CD14-positive monocyte (primary cell): ENCODE measurements at regions not wholly inside any gene's neighbourhood (a gene's known extent, or its start where the extent isn't known, plus 50 kb on each side); places are given as distances from the start of the nearest gene placed in this dataset.

Source experiments
- DNase-seq, 3 donors: peaks; one replicate each; pipeline ENCODE4 v3.0.0-alpha.2; 2011 to 2022
- H2AFZ ChIP-seq: 2 replicates; pipeline ENCODE4 v1.6.0; 2012; ENCODE audit warnings: mild to moderate bottlenecking, low read depth, low read length, inconsistent platforms; ENCODE audit not compliant: insufficient read depth, poor library complexity, severe bottlenecking
- H3K27ac ChIP-seq, 2 donors: 1 replicate in 1 of 2; 2 replicates in 1 of 2; pipeline ENCODE4 v1.5.1; 2012 to 2013; ENCODE audit warnings: low read length in 2 of 2, control low read depth in 1 of 2, inconsistent platforms in 1 of 2, low read depth in 1 of 2, mild to moderate bottlenecking in 1 of 2
- H3K27me3 ChIP-seq, 2 donors: one replicate each; pipeline versions ENCODE4 v1.6.0 to v1.6.1; 2011 to 2013; ENCODE audit warnings: low read length in 2 of 2; ENCODE audit not compliant: control insufficient read depth in 2 of 2, insufficient read depth in 2 of 2
- H3K36me3 ChIP-seq, 2 donors: replicated peaks in 1 of 2; 1 replicate in 1 of 2; 2 replicates in 1 of 2; pipeline versions ENCODE4 v1.5.1 to v1.6.1; 2012 to 2013; ENCODE audit warnings: low read length in 2 of 2, control low read depth in 1 of 2, inconsistent platforms in 1 of 2, mild to moderate bottlenecking in 1 of 2; ENCODE audit not compliant: insufficient read depth in 2 of 2, control insufficient read depth in 1 of 2
- H3K4me1 ChIP-seq, 2 donors: 1 replicate in 1 of 2; 2 replicates in 1 of 2; pipeline versions ENCODE4 v1.5.1 to v1.6.1; 2012 to 2013; ENCODE audit warnings: low read length in 2 of 2, control low read depth in 1 of 2, inconsistent platforms in 1 of 2, mild to moderate bottlenecking in 1 of 2, moderate library complexity in 1 of 2; ENCODE audit not compliant: insufficient read depth in 2 of 2, control insufficient read depth in 1 of 2
- H3K4me2 ChIP-seq: replicated peaks from 2 replicates; pipeline ENCODE3; 2012; ENCODE audit warnings: low read length, moderate library complexity, mild to moderate bottlenecking; ENCODE audit not compliant: poor library complexity, severe bottlenecking; ENCODE audit errors: extremely low read depth
- H3K4me3 ChIP-seq, 3 experiments: fragments of 200-600 bp in 1 of 3; sonication (generic) in 1 of 3; replicated peaks in 1 of 3; 1 replicate in 2 of 3; 2 replicates in 1 of 3; pipeline ENCODE4 v1.5.1; 2011 to 2013; ENCODE audit warnings: low read length in 3 of 3, mild to moderate bottlenecking in 3 of 3, control low read depth in 2 of 3, low read depth in 2 of 3, inconsistent platforms in 1 of 3, moderate library complexity in 1 of 3
- H3K79me2 ChIP-seq: 2 replicates; pipeline ENCODE4 v1.6.0; 2012; ENCODE audit warnings: mild to moderate bottlenecking, control low read depth, inconsistent platforms, low read length, moderate library complexity; ENCODE audit not compliant: insufficient read depth
- H3K9ac ChIP-seq: 2 replicates; pipeline ENCODE4 v1.6.0; 2017; ENCODE audit warnings: low read length, mild to moderate bottlenecking; ENCODE audit not compliant: insufficient read depth, poor library complexity, severe bottlenecking
- H3K9me3 ChIP-seq, 2 donors: replicated peaks in 1 of 2; 1 replicate in 1 of 2; 2 replicates in 1 of 2; pipeline versions ENCODE4 v1.5.1 to v1.6.1; 2012 to 2013; ENCODE audit warnings: low read length in 2 of 2, control low read depth in 1 of 2; ENCODE audit not compliant: control insufficient read depth in 1 of 2, insufficient read depth in 1 of 2
- H4K20me1 ChIP-seq: 2 replicates; pipeline ENCODE4 v1.6.0; 2012; ENCODE audit warnings: mild to moderate bottlenecking, low read length, control low read depth, moderate library complexity; ENCODE audit not compliant: insufficient read depth
- H3K27ac Mint-ChIP-seq, 7 donors: one replicate each; pipeline ENCODE4 v1.8.0; 2020; ENCODE audit warnings: mild to moderate bottlenecking in 7 of 7, mixed read lengths in 7 of 7, moderate library complexity in 6 of 7, inconsistent platforms in 2 of 7
- H3K27me3 Mint-ChIP-seq, 3 donors: one replicate each; pipeline ENCODE4 v1.8.0; 2021 to 2022; ENCODE audit warnings: low read depth in 3 of 3, mild to moderate bottlenecking in 3 of 3, mixed read lengths in 3 of 3, moderate library complexity in 3 of 3, inconsistent platforms in 1 of 3
- H3K36me3 Mint-ChIP-seq, 2 donors: one replicate each; pipeline ENCODE4 v1.8.0; 2020; ENCODE audit warnings: mixed read lengths in 2 of 2, inconsistent platforms in 1 of 2, mild to moderate bottlenecking in 1 of 2
- H3K4me1 Mint-ChIP-seq: one replicate; pipeline ENCODE4 v1.8.0; 2020; ENCODE audit warnings: mild to moderate bottlenecking, mixed read lengths
- H3K4me3 Mint-ChIP-seq, 2 donors: one replicate each; pipeline ENCODE4 v1.8.0; 2020; ENCODE audit warnings: mild to moderate bottlenecking in 2 of 2, mixed read lengths in 2 of 2, moderate library complexity in 1 of 2
- H3K9me3 Mint-ChIP-seq, 7 donors: one replicate each; pipeline ENCODE4 v1.8.0; 2020 to 2022; ENCODE audit warnings: mixed read lengths in 7 of 7, mild to moderate bottlenecking in 6 of 7, moderate library complexity in 6 of 7, inconsistent platforms in 2 of 7
- CTCF ChIP-seq: fragments of 200-600 bp; IDR thresholded peaks from one replicate; pipeline ENCODE4 v1.8.0; 2022; ENCODE audit warnings: antibody characterized with exemption, mild to moderate bottlenecking
- WGBS: methylation state at CpG from one replicate; pipeline ENCODE4 v1.1.5; 2013; ENCODE audit warnings: missing lambda C conversion rate; ENCODE audit not compliant: insufficient coverage; 5-methylcytosine and 5-hydroxymethylcytosine counted together
- intact Hi-C, 2 donors: fragments of 100-400 bp; cut with micrococcal nuclease; formaldehyde crosslinking; loops; one replicate each; pipeline versions ENCODE4 v1.15.0 to v1.15.1; 2023

GRCh38 chr10:107657851-107658250, 493.3 kb upstream of the SORCS1 start:
- Mint-ChIP-seq H3K36me3 (no peaks in the 10 kb centered on the region), H3K27ac (no peak overlapping the region), H3K4me1 (peaks cover 38% of the 10 kb centered on the region), H3K4me3 (no peak overlapping the region), H3K9me3 (peaks cover 0 to 9% (median 3%) of the 10 kb centered on the region in 7 donors), H3K27me3 (peaks cover 0 to 7% (median 2%) of the 10 kb centered on the region in 3 donors)
- 76% methylated on average over 2 of the region's 3 CpGs for WGBS
- Histone ChIP-seq H3K4me2 (no peak overlapping the region), H3K4me3 (no peak overlapping the region), H3K27me3 (no peaks in the 10 kb centered on the region), H3K9me3 (no peaks in the 10 kb centered on the region), H2AFZ (no peak overlapping the region), H3K36me3 (no peaks in the 10 kb centered on the region), H3K27ac (no peak overlapping the region), H3K4me1 (peaks cover 22 to 28% of the 10 kb centered on the region in 2 donors), H3K9ac (no peak overlapping the region), H4K20me1 (no peaks in the 10 kb centered on the region), H3K79me2 (no peaks in the 10 kb centered on the region)
- intact Hi-C loops: no loop called here
- no peak for TF ChIP-seq CTCF
- DNase-seq: no peak

- intact Hi-C loops: no loop called here
- H3K9me3 ChIP-seq: no peaks in the 10 kb centered on the region
- no peaks in the 10 kb centered on the region for H3K36me3 ChIP-seq
- no peaks in the 10 kb centered on the region for H4K20me1 ChIP-seq
- no peaks in the 10 kb centered on the region for H3K27me3 ChIP-seq
- no peaks in the 10 kb centered on the region for H3K79me2 ChIP-seq
- Mint-ChIP-seq H3K27me3 (peaks cover 0 to 7% (median 2%) of the 10 kb centered on the region in 3 donors), H3K36me3 (no peaks in the 10 kb centered on the region), H3K4me3 (no peak overlapping the region), H3K9me3 (peaks cover 0 to 9% (median 3%) of the 10 kb centered on the region in 7 donors), H3K4me1 (peaks cover 42% of the 10 kb centered on the region), H3K27ac (no peak overlapping the region)
- no peak overlapping the region for H3K4me2 ChIP-seq
- H3K4me3 ChIP-seq: no peak overlapping the region
- H3K27ac ChIP-seq: no peak overlapping the region
- H2AFZ ChIP-seq: no peak overlapping the region
- TF ChIP-seq CTCF: no peak
- no peak for DNase-seq
- no peak overlapping the region for H3K9ac ChIP-seq
- peaks cover 26 to 31% of the 10 kb centered on the region in 2 donors for H3K4me1 ChIP-seq
These were observed 492.4 kb upstream of the SORCS1 start for GRCh38 chr10:107656932-107657331.
